HG03439 (cell line): ENCODE measurements at regions not wholly inside any gene's neighbourhood (a gene's known extent, or its start where the extent isn't known, plus 50 kb on each side); places are given as distances from the start of the nearest gene placed in this dataset.
"Not testable (repeated sequence)": the region's sequence is repeated elsewhere in the genome, so short reads cannot be mapped to it uniquely, and the experiment has no call there.

Source experiments
- ATAC-seq: cut with Tn5 transposase; IDR thresholded peaks from one replicate; pipeline ENCODE4 v1.9.1; 2021; ENCODE audit warnings: mild to moderate bottlenecking, moderate library complexity; ENCODE audit not compliant: unreplicated experiment

- no peak for ATAC-seq
Observed at GRCh38 chr3:104165866-104166265, 1200.8 kb upstream of the ALCAM start.

DNA sequence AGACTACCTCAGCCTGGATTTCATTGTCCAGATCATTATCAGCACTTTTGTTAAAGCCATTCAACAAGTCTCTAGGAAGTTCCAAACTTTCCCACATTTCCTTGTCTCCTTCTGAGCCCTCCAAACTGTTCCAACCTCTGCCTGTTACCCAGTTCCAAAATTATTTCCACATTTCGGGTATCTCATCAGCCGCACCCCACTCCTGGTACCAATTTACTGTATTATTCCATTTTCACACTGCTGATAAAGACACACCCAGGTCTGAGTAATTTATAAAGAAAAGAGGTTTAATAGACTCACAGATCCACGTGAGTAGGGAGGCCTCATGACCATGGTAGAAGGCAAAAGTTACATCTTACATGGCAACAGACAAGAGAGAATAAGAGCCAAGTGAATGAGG, 1198.3 kb upstream of the ALCAM start:
- no peak for ATAC-seq

GRCh38 chr3:104175696-104176095, 1191.0 kb upstream of the ALCAM start:
- ATAC-seq, result no peak

DNA sequence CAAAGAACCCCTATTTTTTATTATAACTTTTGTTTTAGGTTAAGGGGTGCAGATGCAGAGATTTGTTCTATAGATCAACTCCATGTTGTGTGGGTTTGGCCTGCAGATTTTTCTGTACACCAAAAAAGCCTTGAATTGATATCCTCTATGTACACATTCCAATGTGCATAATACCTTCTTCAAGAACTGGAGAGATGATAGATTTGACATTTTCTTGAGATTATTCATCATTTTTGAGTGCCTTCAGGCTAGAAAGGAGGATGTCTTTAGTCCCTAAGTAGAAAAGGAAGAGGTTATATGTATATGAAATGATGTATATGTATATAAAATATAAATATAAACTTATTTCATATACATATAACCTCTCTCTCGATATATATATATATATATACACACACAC, 1190.0 kb upstream of the ALCAM start:
- ATAC-seq, result no peak

- ATAC-seq, result no peak
Observed at GRCh38 chr3:104178680-104179079, 1188.0 kb upstream of the ALCAM start.

DNA sequence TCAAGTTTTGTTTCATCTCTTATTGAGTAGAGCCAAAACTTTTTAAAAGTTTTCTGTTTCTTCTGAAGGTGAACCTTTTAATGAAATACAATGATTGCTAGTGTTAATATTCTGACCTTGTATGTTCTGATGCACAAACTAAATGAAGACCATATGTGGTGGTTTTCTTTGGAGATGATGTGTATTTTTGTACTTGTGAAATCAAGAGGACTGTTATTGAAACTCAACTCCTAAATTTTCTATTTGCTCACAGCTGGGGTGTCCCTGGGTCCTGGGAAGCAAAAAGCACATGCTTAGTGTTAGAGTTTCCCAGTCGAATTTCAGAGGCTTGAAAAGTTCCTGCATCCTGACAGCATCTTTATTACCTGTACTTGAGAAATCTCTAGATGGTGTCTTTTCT, 1185.8 kb upstream of the ALCAM start:
- ATAC-seq, result no peak

GRCh38 chr3:104190681-104191080, 1176.0 kb upstream of the ALCAM start:
- ATAC-seq, result no peak

- ATAC-seq, result no peak
Observed at GRCh38 chr3:104198131-104198530, 1168.6 kb upstream of the ALCAM start.

DNA sequence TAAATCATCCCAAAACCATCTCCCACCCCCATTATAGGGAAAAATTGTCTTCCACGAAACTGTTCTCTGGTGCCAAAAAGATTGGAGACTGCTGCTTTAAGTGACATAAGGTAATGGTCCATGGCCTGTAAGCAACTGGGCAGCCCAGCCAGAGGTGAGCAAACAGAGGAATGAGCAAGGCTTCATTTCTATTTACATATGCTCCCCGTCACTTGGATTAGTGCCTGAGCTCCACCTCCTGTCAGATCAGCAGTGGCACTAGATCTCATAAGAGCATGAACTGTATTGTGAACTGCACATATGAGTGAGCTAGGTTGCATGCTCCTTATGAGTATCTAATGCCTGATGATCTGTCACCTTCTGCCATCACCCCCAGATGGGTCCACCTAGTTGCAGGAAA, 1159.8 kb upstream of the ALCAM start:
- no peak for ATAC-seq

DNA sequence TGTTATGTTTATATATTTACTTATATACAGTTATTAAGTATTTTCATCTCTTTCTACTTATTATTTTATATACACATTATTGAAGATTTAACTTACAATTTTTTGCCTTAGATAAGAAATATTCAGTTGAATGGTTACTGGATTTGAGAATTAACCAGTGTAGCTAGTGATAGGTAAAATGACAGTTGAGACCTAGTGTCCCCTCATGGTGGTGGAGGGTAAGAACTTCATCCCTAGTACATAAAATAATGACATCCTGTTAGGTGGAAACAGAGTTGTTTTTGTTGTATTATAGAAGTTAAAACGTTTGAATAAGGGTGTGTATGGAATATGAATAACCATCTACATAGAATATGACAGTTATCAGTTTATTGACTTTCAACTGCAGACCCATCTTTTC, 1152.4 kb upstream of the ALCAM start:
- ATAC-seq, result no peak

DNA sequence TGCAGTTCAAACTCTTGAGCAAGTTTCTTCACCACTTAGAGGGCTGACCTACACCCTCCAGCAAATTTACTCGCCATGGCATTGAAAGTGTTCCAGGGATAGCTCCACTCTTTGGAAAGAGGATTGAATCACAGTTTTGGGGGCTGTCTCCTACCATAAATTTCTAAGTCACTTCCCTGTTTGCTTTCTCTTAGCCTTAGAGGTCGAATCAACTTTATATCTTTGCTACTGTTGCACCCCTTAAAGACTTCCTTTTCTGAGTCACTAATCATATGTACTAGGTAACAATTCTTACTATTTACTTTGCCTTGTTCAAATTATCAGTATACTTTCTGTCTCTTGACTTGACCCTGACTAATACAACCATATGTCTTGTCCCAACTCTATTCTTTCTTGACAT, 1151.8 kb upstream of the ALCAM start:
- ATAC-seq, result no peak

- not testable (repeated sequence) for ATAC-seq
Observed at GRCh38 chr3:104219046-104219445, 1147.7 kb upstream of the ALCAM start.

- no peak for ATAC-seq
Observed at GRCh38 chr3:104234442-104235194, 1132.1 kb upstream of the ALCAM start.

GRCh38 chr3:104244680-104245220, 1122.0 kb upstream of the ALCAM start:
- ATAC-seq, result no peak

- no peak for ATAC-seq
Observed at GRCh38 chr3:104245261-104245660, 1121.4 kb upstream of the ALCAM start.

DNA sequence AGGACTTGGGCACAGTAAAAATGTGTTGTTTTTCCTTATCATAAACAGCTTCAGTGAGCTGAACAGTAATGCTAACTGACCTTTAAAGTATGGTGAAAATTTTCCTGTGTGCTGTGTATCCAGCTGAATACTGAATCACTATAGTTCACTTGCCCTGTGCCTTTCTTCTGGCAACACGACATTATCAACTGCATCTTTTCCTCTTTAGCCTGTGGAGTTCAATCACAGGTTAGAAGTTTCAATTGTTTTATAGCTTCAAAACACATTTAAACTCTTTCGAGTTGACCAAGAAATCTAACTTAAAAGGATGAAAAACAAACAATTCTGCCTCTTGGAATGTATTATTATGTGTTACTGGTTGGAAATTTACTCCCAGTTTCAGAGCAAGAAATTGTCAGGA, 1120.7 kb upstream of the ALCAM start:
- ATAC-seq, result no peak

- ATAC-seq, result no peak
Observed at GRCh38 chr3:104257486-104257885, 1109.2 kb upstream of the ALCAM start.

- no peak for ATAC-seq
Observed at GRCh38 chr3:104263477-104263876, 1103.2 kb upstream of the ALCAM start.

DNA sequence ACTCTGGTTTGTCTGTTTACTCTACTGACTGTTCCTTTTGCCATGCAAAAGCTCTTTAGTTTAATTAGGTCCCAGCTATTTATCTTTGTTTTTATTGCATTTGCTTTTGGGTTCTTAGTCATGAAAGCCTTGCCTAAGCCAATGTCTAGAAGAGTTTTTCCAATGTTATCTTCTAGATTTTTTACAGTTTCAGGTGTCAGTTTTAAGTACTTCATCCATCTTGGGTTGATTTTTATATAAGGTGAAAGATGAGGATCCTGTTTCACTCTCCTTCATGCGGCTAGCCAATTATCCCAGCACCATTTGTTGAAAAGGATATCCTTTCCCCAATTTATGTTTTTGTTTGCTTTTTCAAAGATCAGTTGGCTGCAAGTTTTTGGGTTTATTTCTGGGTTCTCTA, 1100.5 kb upstream of the ALCAM start:
- ATAC-seq, result not testable (repeated sequence)

GRCh38 chr3:104269771-104270170, 1096.9 kb upstream of the ALCAM start:
- no peak for ATAC-seq

- ATAC-seq, result peak; percentile 66
Observed at GRCh38 chr3:104273046-104273649, 1093.6 kb upstream of the ALCAM start.

- no peak for ATAC-seq
Observed at GRCh38 chr3:104275199-104275598, 1091.5 kb upstream of the ALCAM start.
